ENCODE measurements at regions not wholly inside any gene's neighbourhood (a gene's known extent, or its start where the extent isn't known, plus 50 kb on each side); places are given as distances from the start of the nearest gene placed in this dataset.

DNA sequence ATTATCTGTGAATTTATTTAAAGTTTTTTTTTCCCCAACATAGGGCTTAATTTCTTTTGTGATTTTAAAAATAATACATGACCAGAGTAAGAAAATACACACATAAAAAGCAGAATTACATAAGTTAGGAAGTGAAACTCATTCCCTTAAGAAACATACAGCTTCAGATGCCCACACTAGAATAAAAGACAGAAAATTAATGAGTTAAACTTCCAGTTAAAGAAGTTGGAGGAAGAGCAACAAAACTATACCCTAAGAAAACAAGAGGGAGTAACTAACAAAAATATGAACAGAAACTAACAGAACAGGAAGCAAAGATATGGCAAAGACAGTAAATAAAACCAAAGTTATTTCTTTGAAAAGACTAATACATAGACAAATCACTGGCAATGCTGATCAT lies 107.6 kb upstream of the CEP85L start:
- TF ChIP-seq, protein P1, sequence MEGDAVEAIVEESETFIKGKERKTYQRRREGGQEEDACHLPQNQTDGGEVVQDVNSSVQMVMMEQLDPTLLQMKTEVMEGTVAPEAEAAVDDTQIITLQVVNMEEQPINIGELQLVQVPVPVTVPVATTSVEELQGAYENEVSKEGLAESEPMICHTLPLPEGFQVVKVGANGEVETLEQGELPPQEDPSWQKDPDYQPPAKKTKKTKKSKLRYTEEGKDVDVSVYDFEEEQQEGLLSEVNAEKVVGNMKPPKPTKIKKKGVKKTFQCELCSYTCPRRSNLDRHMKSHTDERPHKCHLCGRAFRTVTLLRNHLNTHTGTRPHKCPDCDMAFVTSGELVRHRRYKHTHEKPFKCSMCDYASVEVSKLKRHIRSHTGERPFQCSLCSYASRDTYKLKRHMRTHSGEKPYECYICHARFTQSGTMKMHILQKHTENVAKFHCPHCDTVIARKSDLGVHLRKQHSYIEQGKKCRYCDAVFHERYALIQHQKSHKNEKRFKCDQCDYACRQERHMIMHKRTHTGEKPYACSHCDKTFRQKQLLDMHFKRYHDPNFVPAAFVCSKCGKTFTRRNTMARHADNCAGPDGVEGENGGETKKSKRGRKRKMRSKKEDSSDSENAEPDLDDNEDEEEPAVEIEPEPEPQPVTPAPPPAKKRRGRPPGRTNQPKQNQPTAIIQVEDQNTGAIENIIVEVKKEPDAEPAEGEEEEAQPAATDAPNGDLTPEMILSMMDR (conservative IDR thresholded peaks at IDR 0.05): no peak
- no peak for TF ChIP-seq EZH2 (IDR thresholded peaks at IDR 0.05; ENCODE audit: low read depth)

Data from PC-9 (cell line).